Left renal cortex interstitium (tissue), 4 donors: ENCODE measurements at regions not wholly inside any gene's neighbourhood (a gene's known extent, or its start where the extent isn't known, plus 50 kb on each side); places are given as distances from the start of the nearest gene placed in this dataset.

Source experiments
- DNase-seq, 4 donors: peaks; one replicate each; pipeline ENCODE4 v3.0.0-alpha.2; 2013; ENCODE audit warnings: low read depth in 4 of 4, low spot score in 2 of 4, missing footprints in 1 of 4

- DNase-seq, result no peak
Measured at GRCh38 chr14:42198010-42198409, 591.3 kb downstream of the LRFN5 start.

DNA sequence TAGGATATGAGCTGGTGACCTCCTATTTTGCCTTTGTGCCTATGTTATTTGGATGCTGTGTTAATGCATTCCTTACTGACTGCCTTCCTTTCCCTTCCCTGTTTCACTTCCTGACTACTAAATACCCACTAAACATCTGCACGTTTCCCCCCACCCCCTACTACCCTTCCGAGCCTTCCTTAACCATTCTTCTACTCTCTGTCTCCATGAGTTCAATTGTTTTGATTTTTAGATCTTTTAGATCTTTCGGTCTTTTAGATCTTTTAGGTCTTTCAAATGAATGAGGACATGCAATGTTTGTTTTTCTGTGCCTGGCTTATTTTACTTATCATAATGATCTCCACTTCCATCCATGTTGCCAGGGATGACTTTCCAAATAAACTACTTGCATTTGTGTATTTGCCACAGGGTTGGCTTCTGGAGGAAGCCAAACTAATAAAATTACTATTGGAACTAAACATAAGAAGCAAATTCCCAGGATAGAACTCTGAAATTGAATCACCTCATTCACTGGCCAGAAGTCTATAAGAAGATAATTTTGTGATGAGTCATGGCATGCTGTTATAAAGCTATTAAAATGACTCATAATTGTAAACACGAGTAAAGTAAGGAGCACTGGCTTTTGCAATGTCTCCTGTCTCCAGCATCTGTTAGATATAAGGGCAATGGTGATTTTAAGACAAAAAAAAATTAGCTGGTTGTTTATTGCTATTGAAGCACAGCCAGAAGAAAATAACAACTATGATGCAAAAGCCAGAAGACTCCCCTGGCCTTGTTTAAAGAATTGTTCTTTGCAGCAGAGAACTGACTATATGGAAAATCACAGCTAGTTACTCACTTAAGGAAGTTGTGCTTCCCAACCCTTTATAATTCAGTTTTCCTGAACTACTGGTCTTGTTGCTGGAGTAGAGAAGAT is 586.3 kb downstream of the LRFN5 start:
- DNase-seq, result no peak

GRCh38 chr14:42190744-42191143 is 584.1 kb downstream of the LRFN5 start:
- no peak for DNase-seq

DNA sequence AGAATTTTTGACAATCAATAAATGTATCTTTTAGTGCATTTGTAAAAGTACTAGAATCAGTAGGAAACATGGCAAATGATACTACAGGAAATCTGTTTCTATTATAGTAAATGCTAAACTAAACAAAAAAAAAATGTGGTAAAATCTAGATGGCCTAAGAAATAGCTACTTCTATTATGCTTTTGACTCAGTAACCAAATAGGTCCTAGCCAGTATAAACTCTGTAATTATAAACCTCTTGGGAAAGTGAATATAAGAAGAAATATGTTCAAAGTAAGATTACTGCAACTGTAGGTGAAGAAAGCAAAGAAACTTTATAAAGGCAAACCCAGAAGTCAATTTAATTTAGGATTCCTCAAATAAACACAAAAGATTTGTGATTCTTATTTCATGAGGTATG is 581.2 kb downstream of the LRFN5 start:
- no peak for DNase-seq

- DNase-seq, result no peak
Measured at GRCh38 chr14:42185718-42186117, 579.0 kb downstream of the LRFN5 start.

- DNase-seq, result no peak
Measured at GRCh38 chr14:42174357-42174756, 567.7 kb downstream of the LRFN5 start.

DNA sequence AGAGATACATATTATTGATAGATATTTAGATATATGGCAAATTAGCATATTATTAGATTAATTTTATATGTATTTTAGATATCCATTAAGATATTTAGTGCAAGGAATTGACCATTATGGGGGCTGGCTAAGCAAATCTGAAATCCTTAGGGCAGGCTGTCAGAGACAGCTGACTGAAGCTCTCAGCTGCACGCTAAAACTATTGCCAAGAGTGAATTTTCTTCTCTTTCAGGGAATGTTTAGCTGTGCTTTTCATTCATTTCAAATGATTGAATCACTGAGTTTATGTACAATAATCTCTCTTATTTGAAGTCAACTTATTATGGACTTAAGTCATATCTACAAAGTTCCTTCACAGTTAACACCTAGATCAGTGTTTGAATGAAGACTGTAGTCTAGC is 566.5 kb downstream of the LRFN5 start:
- no peak for DNase-seq

DNA sequence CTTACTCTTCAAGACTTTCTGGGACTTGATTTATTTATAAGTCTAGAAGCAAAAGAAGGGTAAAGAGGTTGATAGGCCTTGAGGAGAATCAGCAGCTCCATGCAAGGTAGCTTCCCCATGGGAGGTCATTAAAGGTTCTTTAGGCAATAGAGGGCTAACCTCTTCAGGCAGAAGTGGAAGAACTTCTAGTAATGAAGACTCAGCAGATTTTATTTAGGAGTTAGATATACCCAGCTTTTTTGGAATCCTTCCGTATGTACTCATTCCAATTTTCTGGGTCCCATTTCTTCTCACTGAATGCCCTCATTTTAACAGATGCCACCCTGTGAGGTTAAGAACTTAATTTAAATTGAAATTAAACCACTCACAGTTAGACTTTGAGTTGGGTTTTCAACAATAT is 565.6 kb downstream of the LRFN5 start:
- no peak for DNase-seq

DNA sequence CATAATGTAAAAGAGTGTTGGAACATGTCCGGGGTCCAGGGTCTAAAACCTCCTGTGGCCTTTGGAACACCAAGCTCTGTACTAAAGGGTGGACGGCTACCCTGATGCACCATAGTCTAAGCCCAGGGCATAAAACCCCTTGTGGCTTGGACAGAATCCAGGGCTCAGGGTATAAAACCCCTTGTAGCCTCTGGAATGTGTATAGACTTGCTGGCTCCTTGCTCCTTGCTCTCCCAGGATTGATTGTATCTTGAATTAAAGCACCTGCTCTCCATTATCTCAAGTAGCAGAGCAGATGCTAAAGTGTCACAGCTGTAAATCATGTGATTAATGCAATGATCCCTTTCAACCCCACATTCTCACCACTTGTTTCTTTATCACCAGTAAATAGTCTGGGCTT is 556.5 kb downstream of the LRFN5 start:
- no peak for DNase-seq

DNA sequence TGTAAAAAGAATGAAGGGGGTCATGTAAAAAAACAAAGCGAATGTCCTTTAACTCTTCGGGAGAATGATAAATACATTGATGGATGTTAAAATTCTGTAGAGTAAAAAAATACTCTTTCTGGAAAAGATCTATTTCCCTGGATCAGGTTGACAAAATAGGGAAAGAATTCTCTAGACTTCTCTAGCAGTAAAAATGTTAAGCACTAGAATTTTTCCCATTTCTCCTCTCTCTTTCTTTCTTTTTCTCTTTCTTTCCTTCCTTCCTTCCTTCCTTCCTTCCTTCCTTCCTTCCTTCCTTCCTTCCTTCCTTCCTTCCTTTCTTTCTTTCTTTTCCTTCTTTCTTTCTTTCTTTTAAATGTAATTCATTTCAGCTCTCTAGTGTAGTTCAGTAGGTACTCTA is 552.5 kb downstream of the LRFN5 start:
- no peak for DNase-seq

- DNase-seq, result no peak
Measured at GRCh38 chr14:42149609-42150261, 543.1 kb downstream of the LRFN5 start.

DNA sequence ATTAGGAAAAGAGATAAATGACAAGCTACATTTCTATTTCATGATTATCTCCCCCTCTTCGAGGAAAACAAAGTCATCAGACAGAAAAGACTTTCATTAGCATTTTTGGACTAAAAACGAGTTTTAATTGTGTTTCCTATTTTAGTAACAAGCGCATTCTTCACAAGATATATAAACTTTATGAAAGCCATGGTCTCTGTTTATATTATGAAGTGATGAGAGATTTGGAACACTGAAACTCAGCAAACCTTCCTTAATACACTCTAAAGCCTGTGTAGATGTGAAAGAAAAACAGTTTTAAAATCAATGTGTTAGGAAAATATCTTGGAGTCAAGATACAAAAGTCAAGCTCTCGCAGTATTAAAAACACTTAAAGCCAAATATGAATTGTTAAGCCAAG is 539.1 kb downstream of the LRFN5 start:
- DNase-seq, result no peak

DNA sequence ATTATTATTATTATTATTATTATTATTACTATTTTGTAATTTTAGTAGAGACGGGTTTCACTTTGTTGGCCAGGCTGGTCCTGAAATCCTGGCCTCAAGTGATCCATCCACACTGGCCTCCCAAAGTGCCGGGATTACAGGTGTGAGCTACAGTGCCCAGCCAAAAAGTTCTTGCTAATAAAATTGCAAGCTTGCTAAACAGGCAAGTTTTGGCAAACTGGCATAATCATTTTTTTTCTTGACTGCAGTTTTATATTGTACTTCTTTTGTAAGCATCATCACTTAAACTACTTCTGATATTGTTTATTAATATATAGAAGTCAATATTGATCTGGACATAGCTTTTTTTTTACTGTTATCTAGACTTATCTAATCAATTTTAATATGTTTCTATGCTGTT is 536.4 kb downstream of the LRFN5 start:
- no peak for DNase-seq

DNA sequence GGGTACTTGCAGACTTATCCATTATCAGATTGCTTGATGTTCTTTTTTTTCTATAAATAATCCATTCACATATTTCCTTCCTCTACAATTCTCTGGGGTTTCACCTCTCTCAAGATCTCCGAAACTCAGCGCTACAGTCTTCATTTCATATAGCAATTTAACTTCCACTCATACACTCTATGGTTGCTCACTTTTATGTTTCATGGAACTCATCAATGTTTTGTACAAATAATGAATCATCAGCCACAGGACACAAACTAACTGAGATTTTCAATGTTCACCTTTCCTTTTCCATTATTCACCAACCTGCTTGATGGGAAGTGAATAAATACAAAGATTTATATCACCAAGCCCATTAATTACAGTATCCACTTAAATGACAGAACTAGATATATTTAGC is 534.7 kb downstream of the LRFN5 start:
- no peak for DNase-seq

GRCh38 chr14:42140831-42141279 is 534.2 kb downstream of the LRFN5 start:
- DNase-seq, result no peak

DNA sequence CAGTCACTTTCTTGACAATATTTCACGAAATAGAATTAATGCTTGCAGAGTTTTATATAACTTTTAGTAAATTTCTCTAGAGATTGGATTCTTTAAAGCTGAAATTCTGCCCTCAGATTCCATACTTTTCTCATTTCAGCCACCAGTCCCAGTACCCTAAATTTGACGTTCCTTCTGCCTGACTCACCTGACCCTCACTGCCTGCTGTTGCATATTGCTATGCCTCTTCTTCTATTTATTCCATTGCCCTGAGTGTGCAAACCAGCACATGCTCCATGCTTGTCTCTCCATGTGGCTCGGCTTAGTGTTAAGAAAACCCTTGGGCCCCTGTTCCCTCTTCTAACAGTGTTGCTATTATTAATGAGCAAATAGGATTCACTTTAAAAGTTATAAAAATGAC is 533.3 kb downstream of the LRFN5 start:
- no peak for DNase-seq

DNA sequence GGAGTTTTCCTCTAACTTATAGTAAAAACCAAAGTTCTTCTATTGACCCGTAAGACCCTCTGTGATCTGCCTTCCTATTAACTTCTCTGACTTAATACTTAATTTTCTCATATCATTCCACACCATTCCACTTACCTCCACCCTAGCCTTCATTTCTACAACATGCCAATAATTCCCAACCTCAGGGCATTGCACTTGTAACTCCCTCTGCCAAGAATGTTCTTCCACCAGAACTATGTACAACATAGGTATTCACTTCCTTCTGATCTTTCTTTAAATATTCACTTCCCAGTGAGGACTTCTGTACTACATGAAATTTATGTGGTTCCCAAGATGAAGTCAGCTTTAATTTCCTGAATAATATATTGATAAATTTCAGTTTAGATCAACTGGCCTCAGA is 531.7 kb downstream of the LRFN5 start:
- no peak for DNase-seq

GRCh38 chr14:42130815-42131214 is 524.1 kb downstream of the LRFN5 start:
- DNase-seq, result no peak

DNA sequence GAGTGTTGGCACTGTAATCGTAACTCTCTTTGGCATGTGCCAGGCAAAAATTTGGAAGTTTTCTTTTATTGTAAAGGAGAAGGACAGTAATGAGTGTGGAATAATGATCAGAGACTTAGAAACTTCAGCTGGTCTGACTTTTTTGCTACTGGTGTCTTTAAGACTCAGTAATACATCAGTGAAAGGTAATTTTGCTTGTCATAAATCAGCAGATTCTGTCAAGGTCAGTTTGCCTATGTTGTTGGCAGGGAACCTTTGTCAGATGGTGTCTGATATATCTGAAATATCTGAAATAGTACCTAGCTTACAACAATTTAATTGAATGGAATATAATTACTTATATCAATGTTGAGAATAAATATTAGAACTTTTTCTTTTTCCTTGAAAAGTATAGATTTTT is 516.9 kb downstream of the LRFN5 start:
- DNase-seq, result no peak

DNA sequence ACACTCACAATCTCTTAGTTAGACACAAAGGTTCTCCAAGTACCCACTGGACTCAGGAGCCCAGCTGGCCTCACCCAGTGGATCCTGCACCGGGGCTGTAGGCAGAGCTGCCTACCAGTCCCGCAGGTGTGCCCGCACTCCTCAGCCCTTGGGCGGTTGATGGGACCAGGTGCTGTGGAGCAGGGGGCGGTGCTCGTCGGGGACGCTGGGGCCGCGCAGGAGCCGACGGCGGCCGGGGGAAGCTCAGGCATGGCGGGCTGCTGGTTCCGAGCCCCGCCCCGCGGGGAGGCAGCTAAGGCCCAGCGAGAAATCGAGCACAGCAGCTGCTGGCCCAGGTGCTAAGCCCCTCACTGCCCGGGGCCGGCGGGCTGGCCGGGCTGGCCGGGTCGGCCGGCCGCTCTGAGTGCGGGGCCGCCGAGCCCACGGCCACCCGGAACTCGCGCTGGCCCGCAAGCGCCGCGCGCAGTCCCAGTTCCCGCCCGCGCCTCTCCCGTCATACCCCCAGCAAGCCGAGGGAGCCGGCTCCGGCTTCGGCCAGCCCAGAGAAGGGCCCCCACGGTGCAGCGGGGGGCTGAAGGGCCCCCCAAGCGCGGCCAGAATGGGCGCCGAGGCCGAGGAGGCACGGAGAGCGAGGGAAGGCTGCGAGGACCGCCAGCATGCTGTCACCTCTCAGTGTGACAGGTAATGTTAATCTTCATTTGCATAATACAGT is 506.8 kb downstream of the LRFN5 start:
- DNase-seq, result no peak

GRCh38 chr14:42112108-42112507 is 505.4 kb downstream of the LRFN5 start:
- DNase-seq, result no peak

DNA sequence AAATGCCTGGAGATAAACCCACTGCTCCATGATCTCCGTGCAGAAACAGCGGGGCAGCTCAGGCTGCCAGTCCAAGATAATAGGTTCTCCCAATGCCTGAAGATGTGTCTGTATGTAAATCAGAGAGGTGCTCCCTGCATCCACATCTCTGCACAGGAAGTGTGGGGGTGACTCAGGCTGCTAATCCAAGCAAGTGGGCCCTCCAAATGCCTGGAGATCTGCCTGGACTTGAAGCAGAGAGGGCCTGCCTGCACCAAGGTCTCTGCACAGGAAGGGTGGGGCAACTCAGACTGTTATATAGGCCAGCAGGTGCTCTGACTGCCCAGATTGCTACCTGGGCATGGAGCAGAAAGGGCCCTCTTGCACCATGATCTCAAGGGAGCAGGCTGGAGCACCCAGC is 504.7 kb downstream of the LRFN5 start:
- DNase-seq, result no peak
